ENCODE measurements at regions not wholly inside any gene's neighbourhood (a gene's known extent, or its start where the extent isn't known, plus 50 kb on each side); places are given as distances from the start of the nearest gene placed in this dataset.
"Not testable (repeated sequence)": the region's sequence is repeated elsewhere in the genome, so short reads cannot be mapped to it uniquely, and the experiment has no call there.

- H3K36me3 Mint-ChIP-seq = peaks cover 0 to 6% of the 10 kb centered on the region in 2 donors
- H3K27ac Mint-ChIP-seq = no peak overlapping the region
- DNase-seq (no peak), ATAC-seq (replicated peaks) (no peak)
- peaks cover 0 to 12% of the 10 kb centered on the region in 2 donors for H3K9me3 Mint-ChIP-seq
- H3K4me3 Mint-ChIP-seq = no peak overlapping the region
- peaks cover 24 to 39% of the 10 kb centered on the region in 2 donors for H3K27me3 Mint-ChIP-seq
- H3K4me1 Mint-ChIP-seq = no peaks in the 10 kb centered on the region
Measured at GRCh38 chr2:242060212-242060835, 190.8 kb downstream of the RTP5 start.

- peaks cover 0 to 12% of the 10 kb centered on the region in 2 donors for H3K9me3 Mint-ChIP-seq
- H3K4me3 Mint-ChIP-seq; H3K4me1 Mint-ChIP-seq; ATAC-seq (replicated peaks); DNase-seq; H3K36me3 Mint-ChIP-seq; H3K27ac Mint-ChIP-seq: not testable (repeated sequence)
- H3K27me3 Mint-ChIP-seq = peaks cover 28 to 33% of the 10 kb centered on the region in 2 donors
Measured at GRCh38 chr2:242061930-242062329, 192.4 kb downstream of the RTP5 start.

DNA sequence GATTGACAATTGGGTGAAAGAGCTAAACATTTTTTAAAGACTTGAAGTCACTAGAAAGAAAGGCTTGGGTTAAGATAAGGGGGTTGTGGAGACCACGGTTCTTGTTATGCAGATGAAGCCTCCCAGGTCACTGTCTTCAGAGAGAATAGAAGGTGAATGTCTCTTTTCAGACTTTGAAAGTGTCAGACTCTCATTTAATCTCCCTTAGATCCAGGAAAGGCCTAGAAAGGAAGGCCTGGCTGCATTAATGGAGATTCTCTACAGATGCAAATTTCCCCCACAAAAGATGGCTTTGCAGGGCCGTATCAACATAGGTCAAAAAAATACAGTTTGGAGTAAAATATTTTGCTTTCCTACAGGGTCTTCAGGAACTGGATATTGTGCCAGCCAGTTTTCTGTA is 193.9 kb downstream of the RTP5 start:
- H3K9me3 Mint-ChIP-seq = peaks cover 0 to 12% of the 10 kb centered on the region in 2 donors
- no peak for DNase-seq
- no peak overlapping the region for H3K4me3 Mint-ChIP-seq
- ATAC-seq (replicated peaks) = no peak
- H3K27ac Mint-ChIP-seq = no peak overlapping the region
- H3K4me1 Mint-ChIP-seq = no peaks in the 10 kb centered on the region
- H3K36me3 Mint-ChIP-seq = peaks cover 0 to 6% of the 10 kb centered on the region in 2 donors
- peaks cover 18 to 30% of the 10 kb centered on the region in 2 donors for H3K27me3 Mint-ChIP-seq

GRCh38 chr2:242063850-242064249 is 194.3 kb downstream of the RTP5 start:
- Mint-ChIP-seq H3K27ac (no peak overlapping the region), H3K27me3 (peaks cover 20 to 31% of the 10 kb centered on the region in 2 donors), H3K4me1 (no peaks in the 10 kb centered on the region), H3K36me3 (peaks cover 0 to 6% of the 10 kb centered on the region in 2 donors), H3K9me3 (peaks cover 0 to 12% of the 10 kb centered on the region in 2 donors), H3K4me3 (no peak overlapping the region)
- no peak for DNase-seq
- no peak for ATAC-seq (replicated peaks)

DNA sequence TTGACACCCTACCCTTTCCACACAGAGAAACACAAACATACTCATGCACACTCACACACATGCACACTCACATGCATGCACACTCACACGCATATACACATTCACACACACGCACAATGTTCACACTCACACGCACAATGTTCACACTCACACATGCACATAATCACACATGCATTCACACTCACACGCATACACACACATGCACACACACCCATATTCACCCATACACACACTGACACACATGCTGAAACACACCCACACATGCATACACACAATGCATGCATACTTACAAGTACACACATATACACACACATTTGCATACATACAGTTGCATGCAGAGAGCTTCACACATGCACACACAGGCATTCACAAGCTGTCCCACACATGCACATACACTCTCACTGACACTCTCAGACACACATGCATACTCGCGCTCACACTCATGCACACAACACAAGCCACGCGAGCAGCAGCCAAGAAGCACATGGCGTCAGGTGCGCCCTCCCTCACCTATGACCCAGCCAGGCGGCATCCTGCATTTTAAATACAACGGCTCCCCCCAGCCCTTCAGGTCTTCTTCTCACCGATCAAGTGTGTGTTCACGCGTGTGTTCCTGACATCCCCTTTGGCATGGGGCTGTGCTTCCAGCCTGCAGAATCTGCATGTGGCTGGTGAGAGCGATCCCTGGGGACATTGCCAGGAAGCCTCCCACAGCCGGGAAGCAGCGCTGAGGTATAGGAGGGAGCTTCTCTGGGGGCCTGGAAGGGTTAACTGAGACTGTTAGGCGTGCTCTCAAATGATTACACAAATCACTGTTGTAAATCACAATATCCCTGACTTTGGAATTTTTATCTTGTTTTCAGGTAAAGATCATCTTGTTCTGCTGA is 195.1 kb downstream of the RTP5 start:
- Mint-ChIP-seq H3K4me1 (no peaks in the 10 kb centered on the region), H3K4me3 (no peak overlapping the region)
- no peak for ATAC-seq (replicated peaks)

GRCh38 chr2:242065426-242065825 is 195.9 kb downstream of the RTP5 start:
- H3K4me1 Mint-ChIP-seq = no peaks in the 10 kb centered on the region
- no peak for DNase-seq

More for the DNA sequence above, 195.1 kb downstream of the RTP5 start:
- Mint-ChIP-seq H3K9me3 (peaks cover 0 to 9% of the 10 kb centered on the region in 2 donors), H3K36me3 (peaks cover 0 to 6% of the 10 kb centered on the region in 2 donors), H3K27ac (no peak overlapping the region), H3K27me3 (peaks cover 23 to 28% of the 10 kb centered on the region in 2 donors)
- no peak for DNase-seq

GRCh38 chr2:242069018-242069417 is 199.5 kb downstream of the RTP5 start:
- Mint-ChIP-seq H3K9me3 (no peaks in the 10 kb centered on the region), H3K27ac (no peak overlapping the region), H3K4me3 (no peak overlapping the region)

More at GRCh38 chr2:242065426-242065825, 195.9 kb downstream of the RTP5 start:
- H3K4me3 Mint-ChIP-seq = no peak overlapping the region
- H3K27me3 Mint-ChIP-seq = peaks cover 23 to 28% of the 10 kb centered on the region in 2 donors
- peaks cover 0 to 6% of the 10 kb centered on the region in 2 donors for H3K36me3 Mint-ChIP-seq
- no peak overlapping the region for H3K27ac Mint-ChIP-seq
- H3K9me3 Mint-ChIP-seq = peaks cover 0 to 7% of the 10 kb centered on the region in 2 donors
- no peak for ATAC-seq (replicated peaks)

GRCh38 chr2:242069938-242070395 is 200.4 kb downstream of the RTP5 start:
- H3K4me1 Mint-ChIP-seq; DNase-seq; H3K4me3 Mint-ChIP-seq; H3K27ac Mint-ChIP-seq; ATAC-seq (replicated peaks); H3K9me3 Mint-ChIP-seq; H3K36me3 Mint-ChIP-seq: not testable (repeated sequence)
- H3K27me3 Mint-ChIP-seq = peaks cover 28 to 48% of the 10 kb centered on the region in 2 donors

More at GRCh38 chr2:242069018-242069417, 199.5 kb downstream of the RTP5 start:
- DNase-seq (no peak), ATAC-seq (replicated peaks) (no peak)
- H3K36me3 Mint-ChIP-seq = no peaks in the 10 kb centered on the region
- H3K27me3 Mint-ChIP-seq = peaks cover 31 to 45% of the 10 kb centered on the region in 2 donors
- H3K4me1 Mint-ChIP-seq = no peaks in the 10 kb centered on the region

DNA sequence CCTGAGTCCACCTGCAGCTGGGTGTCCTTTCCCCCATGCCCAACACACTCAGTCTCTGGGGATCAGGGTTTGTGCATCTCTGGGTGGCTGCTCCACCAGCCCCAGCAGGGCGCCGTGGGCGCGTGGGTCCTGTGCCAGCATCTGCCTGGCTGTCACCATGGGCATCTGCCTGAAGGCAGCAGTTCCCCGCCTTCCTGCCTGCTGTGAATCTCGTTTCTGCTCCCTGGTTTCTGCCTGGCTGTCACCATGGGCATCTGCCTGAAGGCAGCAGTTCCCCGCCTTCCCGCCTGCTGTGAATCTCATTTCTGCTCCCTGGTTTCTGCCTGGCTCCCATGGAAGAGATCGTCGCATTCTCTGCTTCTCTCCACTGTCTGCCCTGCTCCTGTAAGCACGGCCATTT is 201.2 kb downstream of the RTP5 start:
- not testable (repeated sequence) for DNase-seq; H3K36me3 Mint-ChIP-seq; H3K27ac Mint-ChIP-seq; ATAC-seq (replicated peaks); H3K9me3 Mint-ChIP-seq; H3K4me3 Mint-ChIP-seq; H3K4me1 Mint-ChIP-seq
- H3K27me3 Mint-ChIP-seq = peaks cover 34 to 52% of the 10 kb centered on the region in 2 donors

DNA sequence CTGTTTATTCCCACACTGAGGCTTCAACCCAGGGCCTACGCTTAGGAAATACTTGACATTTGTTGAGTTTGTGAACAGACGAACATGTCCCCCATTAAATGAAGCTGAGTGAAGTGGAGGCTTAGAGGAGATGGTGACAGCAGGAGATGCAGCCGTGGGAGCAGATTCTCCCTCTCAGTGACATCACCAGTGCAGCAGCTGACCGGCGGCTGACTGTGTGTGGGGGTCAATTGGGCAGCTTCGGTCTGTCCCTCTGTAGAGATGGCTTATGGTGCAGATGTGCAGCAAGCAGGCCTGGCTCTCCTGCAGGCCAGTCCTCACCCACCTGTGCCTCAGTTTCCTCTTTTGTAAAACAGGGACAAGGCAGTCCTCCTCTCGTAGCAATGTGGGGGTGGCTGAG is 201.8 kb downstream of the RTP5 start:
- H3K27ac Mint-ChIP-seq, H3K9me3 Mint-ChIP-seq: not testable (repeated sequence)

GRCh38 chr2:242071936-242072335 is 202.4 kb downstream of the RTP5 start:
- not testable (repeated sequence) for ATAC-seq (replicated peaks); H3K27ac Mint-ChIP-seq; H3K9me3 Mint-ChIP-seq; H3K4me3 Mint-ChIP-seq; DNase-seq; H3K36me3 Mint-ChIP-seq; H3K4me1 Mint-ChIP-seq
- peaks cover 29 to 52% of the 10 kb centered on the region in 2 donors for H3K27me3 Mint-ChIP-seq

More for the DNA sequence above, 201.8 kb downstream of the RTP5 start:
- H3K27me3 Mint-ChIP-seq = peaks cover 32 to 52% of the 10 kb centered on the region in 2 donors
- H3K36me3 Mint-ChIP-seq; DNase-seq; H3K4me1 Mint-ChIP-seq; H3K4me3 Mint-ChIP-seq; ATAC-seq (replicated peaks): not testable (repeated sequence)

DNA sequence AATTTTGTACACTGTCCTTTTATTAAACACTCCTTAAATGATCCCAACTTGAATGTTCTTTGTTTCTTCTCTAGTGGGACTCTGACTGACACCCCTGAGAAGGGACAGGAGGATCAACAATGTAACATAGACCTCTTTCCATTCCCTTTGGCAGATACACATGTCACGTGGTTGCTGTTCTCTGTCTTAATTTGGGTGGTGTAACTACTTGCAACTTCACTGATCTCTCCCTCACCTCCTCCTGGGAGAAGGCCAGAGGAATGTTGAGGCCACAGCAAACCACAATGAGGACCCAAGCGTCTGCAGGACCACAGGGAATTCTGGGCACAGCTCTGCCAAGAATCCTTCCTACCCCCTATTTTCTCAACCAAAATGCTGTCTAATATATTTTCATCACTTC is 205.6 kb downstream of the RTP5 start:
- no peak for ATAC-seq (replicated peaks)
- DNase-seq = no peak
- Mint-ChIP-seq H3K4me1 (no peaks in the 10 kb centered on the region), H3K36me3 (no peaks in the 10 kb centered on the region), H3K27me3 (peaks cover 27 to 36% of the 10 kb centered on the region in 2 donors), H3K4me3 (no peak overlapping the region), H3K9me3 (no peaks in the 10 kb centered on the region), H3K27ac (no peak overlapping the region)

- no peak overlapping the region for H3K4me3 Mint-ChIP-seq
- no peak for ATAC-seq (replicated peaks)
- no peak for DNase-seq
- H3K27me3 Mint-ChIP-seq = peaks cover 27 to 31% of the 10 kb centered on the region in 2 donors
- no peaks in the 10 kb centered on the region for H3K36me3 Mint-ChIP-seq
- no peaks in the 10 kb centered on the region for H3K4me1 Mint-ChIP-seq
- no peaks in the 10 kb centered on the region for H3K9me3 Mint-ChIP-seq
- no peak overlapping the region for H3K27ac Mint-ChIP-seq
Measured at GRCh38 chr2:242075696-242076095, 206.2 kb downstream of the RTP5 start.

DNA sequence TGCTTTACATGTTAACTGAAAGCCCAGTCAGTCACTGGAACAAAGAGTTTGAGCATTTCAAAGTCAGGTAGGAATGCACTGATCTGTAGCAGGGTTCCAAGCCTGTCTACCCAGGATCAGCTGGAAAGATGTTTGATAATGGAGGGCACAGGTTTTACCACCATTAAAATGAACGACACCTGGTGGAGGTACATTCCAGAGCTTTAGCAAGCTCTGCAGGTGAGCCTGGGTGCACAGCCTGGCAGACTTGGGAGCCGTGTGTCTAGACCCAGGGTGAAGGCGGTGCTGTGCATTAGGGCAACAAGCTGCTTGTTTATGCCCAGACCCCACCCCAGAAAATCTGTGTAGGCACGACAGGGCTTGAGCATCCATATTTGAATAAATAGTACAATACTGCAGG is 206.7 kb downstream of the RTP5 start:
- not testable (repeated sequence) for H3K4me1 Mint-ChIP-seq; ATAC-seq (replicated peaks); DNase-seq; H3K4me3 Mint-ChIP-seq; H3K27ac Mint-ChIP-seq; H3K36me3 Mint-ChIP-seq; H3K9me3 Mint-ChIP-seq
- H3K27me3 Mint-ChIP-seq = peaks cover 22 to 26% of the 10 kb centered on the region in 2 donors
